ENCODE measurements at regions not wholly inside any gene's neighbourhood (a gene's known extent, or its start where the extent isn't known, plus 50 kb on each side); places are given as distances from the start of the nearest gene placed in this dataset.

- Histone ChIP-seq H3K9me3 (ENCODE audit: control insufficient read depth, insufficient read depth, low read length) (peaks cover 17% of the 10 kb centered on the region), H2BK5ac (ENCODE audit: low read depth, low read length, poor library complexity, severe bottlenecking) (peak overlapping the region; percentile 39), H2AFZ (replicated peaks; ENCODE audit: low read length, poor library complexity) (no peak overlapping the region), H3K4me3 (ENCODE audit: insufficient read depth, low read depth, low read length) (no peak overlapping the region), H4K5ac (ENCODE audit: low read depth, low read length) (no peak overlapping the region), H2AK9ac (replicated peaks; ENCODE audit: low read depth, low read length, poor library complexity) (no peak overlapping the region), H3K36me3 (ENCODE audit: control insufficient read depth, insufficient read depth, low read length) (no peaks in the 10 kb centered on the region), H3K27ac (ENCODE audit: insufficient read depth, low read length) (no peak overlapping the region), H3K4me1 (ENCODE audit: control insufficient read depth, insufficient read depth, low read length) (no peaks in the 10 kb centered on the region), H2BK120ac (ENCODE audit: low read depth, low read length) (no peak overlapping the region), H4K91ac (ENCODE audit: insufficient read depth, low read depth, low read length) (no peak overlapping the region), H3K56ac (ENCODE audit: extremely low read depth, insufficient read depth, low read length) (no peak overlapping the region), H3K4ac (ENCODE audit: low read depth, low read length) (no peak overlapping the region), H3K9ac (ENCODE audit: low read depth, low read length) (no peak overlapping the region), H3K18ac (ENCODE audit: low read depth, low read length) (no peak overlapping the region), H3K4me2 (ENCODE audit: low read depth, low read length) (no peak overlapping the region), H3K79me1 (ENCODE audit: low read depth in 1 of 2, low read length in 2 of 2) (no peaks in the 10 kb centered on the region), H4K8ac (ENCODE audit: low read depth in 2 of 2, low read length in 2 of 2) (no peak overlapping the region), H3K14ac (replicated peaks; ENCODE audit: low read depth, low read length) (no peak overlapping the region), H3K23ac (ENCODE audit: low read depth, low read length) (no peak overlapping the region), H3K27me3 (ENCODE audit: control insufficient read depth, insufficient read depth, low read length) (no peaks in the 10 kb centered on the region), H2BK15ac (ENCODE audit: low read depth, low read length) (no peak overlapping the region), H2AK5ac (ENCODE audit: low read depth, low read length) (no peak overlapping the region), H4K20me1 (ENCODE audit: insufficient read depth, low read length) (no peaks in the 10 kb centered on the region), H3K9me1 (ENCODE audit: insufficient read depth, low read length) (no peaks in the 10 kb centered on the region), H2BK20ac (ENCODE audit: low read depth, low read length) (no peak overlapping the region)
- no peak for DNase-seq
- dilution Hi-C loops (cut with HindIII; ENCODE audit: low sequenced_read_pairs, unreplicated experiment): no loop called here
- WGBS, 2 experiments (ENCODE audit: extremely low coverage in 2 of 2, insufficient read length in 1 of 2): no CpG with 5 or more reads among the region's 6 CpGs
- in situ Hi-C loops (cut with MboI; ENCODE audit: low sequenced_read_pairs): no loop called here
- no peak for TF ChIP-seq RFX5 (IDR thresholded peaks at IDR 0.05; ENCODE audit: low read depth, low read length)
- TF ChIP-seq MAFK (IDR thresholded peaks at IDR 0.05; ENCODE audit: low read depth, low read length): no peak
- no peak for TF ChIP-seq CHD1 (IDR thresholded peaks at IDR 0.05; ENCODE audit: low read depth, low read length)
- TF ChIP-seq POLR2A (IDR thresholded peaks at IDR 0.05; ENCODE audit: low read depth, low read length): no peak
- no peak for TF ChIP-seq MAZ (IDR thresholded peaks at IDR 0.05; ENCODE audit: borderline replicate concordance, low read depth, low read length)
- intact Hi-C loops (cut with micrococcal nuclease): no loop called here
- BruUV-seq (replicated peaks): no TSS peak
- no peak for ATAC-seq (ENCODE audit: low read depth)
- CTCF ChIA-PET: no interaction called here
- POLR2A ChIA-PET (ENCODE audit: unreplicated experiment): no interaction called here
Measured at GRCh38 chr5:7073666-7074065, 322.3 kb upstream of the ADCY2 start.

All from IMR-90 (cell line).